Upper lobe of left lung (tissue), 6 donors: ENCODE measurements at regions not wholly inside any gene's neighbourhood (a gene's known extent, or its start where the extent isn't known, plus 50 kb on each side); places are given as distances from the start of the nearest gene placed in this dataset.

Source experiments
- ATAC-seq, 2 donors: fragments of 200-7000 bp; cut with Tn5 transposase; one replicate each; pipeline ENCODE4 v1.9.1; 2022; ENCODE audit warnings: mild to moderate bottlenecking in 2 of 2, moderate library complexity in 2 of 2; ENCODE audit not compliant: low FRiP score in 2 of 2
- DNase-seq, 2 donors: peaks; one replicate each; pipeline ENCODE4 v3.0.0-alpha.2; 2019 to 2020
- H3K27ac ChIP-seq, 4 donors: fragments of 200-600 bp; sonication (generic); one replicate each; pipeline ENCODE4 v1.5.1; 2016 to 2019
- H3K27me3 ChIP-seq, 4 donors: fragments of 200-600 bp; sonication (generic); one replicate each; pipeline ENCODE4 v1.5.1; 2017 to 2019
- H3K36me3 ChIP-seq, 4 donors: fragments of 200-600 bp; sonication (generic); one replicate each; pipeline ENCODE4 v1.5.1; 2016 to 2019
- H3K4me1 ChIP-seq, 4 donors: fragments of 200-600 bp; sonication (generic); one replicate each; pipeline ENCODE4 v1.5.1; 2018 to 2019
- H3K4me3 ChIP-seq, 4 donors: fragments of 200-600 bp; sonication (generic); one replicate each; pipeline ENCODE4 v1.5.1; 2017 to 2019; ENCODE audit warnings: mild to moderate bottlenecking in 2 of 4, moderate library complexity in 1 of 4
- H3K9me3 ChIP-seq, 4 donors: fragments of 200-600 bp; sonication (generic); one replicate each; pipeline ENCODE4 v1.5.1; 2018 to 2019
- CTCF ChIP-seq, 6 experiments: fragments of 450-650 bp in 4 of 6; fragments of 200-600 bp in 2 of 6; sonication (generic) in 2 of 6; IDR thresholded peaks; one replicate each; pipeline ENCODE4 v1.5.1; 2016 to 2019; ENCODE audit warnings: antibody characterized with exemption in 6 of 6
- EP300 ChIP-seq, 4 donors: sonication (generic); formaldehyde crosslinking; IDR thresholded peaks; one replicate each; pipeline ENCODE4 v1.5.1; 2017; ENCODE audit warnings: antibody characterized with exemption in 4 of 4, control low read depth in 2 of 4
- POLR2A ChIP-seq, 4 donors: fragments of 450-650 bp; IDR thresholded peaks; one replicate each; pipeline ENCODE4 v1.5.1; 2016 to 2017; ENCODE audit warnings: antibody characterized with exemption in 4 of 4, mild to moderate bottlenecking in 2 of 4
- POLR2AphosphoS5 ChIP-seq, 2 donors: sonication (generic); formaldehyde crosslinking; IDR thresholded peaks; one replicate each; pipeline ENCODE4 v1.5.1; 2017; ENCODE audit warnings: antibody characterized with exemption in 2 of 2
- WGBS, 2 donors: methylation state at CpG; one replicate each; pipeline ENCODE4 v1.1.5; 2017 to 2018; 5-methylcytosine and 5-hydroxymethylcytosine counted together
- donor health status: DM: no; HTN: no; CAD: no; lungs with moderate emphysema.
- donor health status: DM: no; HTN: yes; CAD: no; lungs with severe emphysema.

GRCh38 chr12:102691773-102692555 is 211.6 kb upstream of the IGF1 start:
- Histone ChIP-seq H3K4me1 (no peaks in the 10 kb centered on the region), H3K4me3 (no peak overlapping the region), H3K27me3 (no peaks in the 10 kb centered on the region), H3K36me3 (no peaks in the 10 kb centered on the region), H3K9me3 (no peaks in the 10 kb centered on the region), H3K27ac (no peak overlapping the region)
- no peak for TF ChIP-seq EP300 (IDR thresholded peaks at IDR 0.05)
- no peak for TF ChIP-seq CTCF (IDR thresholded peaks at IDR 0.05)
- TF ChIP-seq POLR2A (IDR thresholded peaks at IDR 0.05) = no peak
- WGBS, 2 donors = 36 to 40% methylated on average over 1 of the region's 1 CpG
- no peak for DNase-seq
- ATAC-seq = no peak

GRCh38 chr12:102690253-102690652 is 209.9 kb upstream of the IGF1 start:
- TF ChIP-seq CTCF (IDR thresholded peaks at IDR 0.05) (no peak), POLR2AphosphoS5 (IDR thresholded peaks at IDR 0.05) (no peak)
- Histone ChIP-seq H3K4me3 (no peak overlapping the region), H3K9me3 (no peaks in the 10 kb centered on the region), H3K27ac (no peak overlapping the region), H3K4me1 (no peaks in the 10 kb centered on the region), H3K27me3 (no peaks in the 10 kb centered on the region), H3K36me3 (no peaks in the 10 kb centered on the region)
- DNase-seq (no peak), ATAC-seq (no peak)
- 71 to 80% methylated on average over 2 of the region's 2 CpGs for WGBS, 2 donors

GRCh38 chr12:102689701-102690100 is 209.3 kb upstream of the IGF1 start:
- WGBS, 2 donors = 87 to 90% methylated on average over 3 of the region's 3 CpGs
- no peak for DNase-seq
- Histone ChIP-seq H3K36me3 (no peaks in the 10 kb centered on the region), H3K4me3 (no peak overlapping the region), H3K9me3 (no peaks in the 10 kb centered on the region), H3K27me3 (no peaks in the 10 kb centered on the region), H3K4me1 (no peaks in the 10 kb centered on the region), H3K27ac (no peak overlapping the region)
- no peak for TF ChIP-seq CTCF (IDR thresholded peaks at IDR 0.05)
- TF ChIP-seq POLR2A (IDR thresholded peaks at IDR 0.05) = no peak
- no peak for TF ChIP-seq EP300 (IDR thresholded peaks at IDR 0.05)
- no peak for TF ChIP-seq POLR2AphosphoS5 (IDR thresholded peaks at IDR 0.05)
- ATAC-seq = no peak

GRCh38 chr12:102687523-102687922 is 207.2 kb upstream of the IGF1 start:
- TF ChIP-seq CTCF (IDR thresholded peaks at IDR 0.05) (no peak), POLR2AphosphoS5 (IDR thresholded peaks at IDR 0.05) (no peak), POLR2A (IDR thresholded peaks at IDR 0.05) (no peak), EP300 (IDR thresholded peaks at IDR 0.05) (no peak)
- Histone ChIP-seq H3K9me3 (no peaks in the 10 kb centered on the region), H3K27me3 (no peaks in the 10 kb centered on the region), H3K4me3 (no peak overlapping the region), H3K27ac (no peak overlapping the region), H3K36me3 (no peaks in the 10 kb centered on the region), H3K4me1 (no peaks in the 10 kb centered on the region)
- ATAC-seq (no peak), DNase-seq (no peak)
- 70 to 82% methylated on average over 1 of the region's 1 CpG for WGBS, 2 donors

- no peak for TF ChIP-seq CTCF (IDR thresholded peaks at IDR 0.05)
- TF ChIP-seq POLR2A (IDR thresholded peaks at IDR 0.05) = no peak
- TF ChIP-seq POLR2AphosphoS5 (IDR thresholded peaks at IDR 0.05) = no peak
- TF ChIP-seq EP300 (IDR thresholded peaks at IDR 0.05) = no peak
- Histone ChIP-seq H3K4me3 (no peak overlapping the region), H3K36me3 (no peaks in the 10 kb centered on the region), H3K27ac (no peak overlapping the region), H3K27me3 (no peaks in the 10 kb centered on the region), H3K9me3 (no peaks in the 10 kb centered on the region), H3K4me1 (no peaks in the 10 kb centered on the region)
- peak in 1 of 2 donors; percentile 35 for ATAC-seq
- DNase-seq = no peak
- WGBS, 2 donors = 91 to 92% methylated on average over 4 of the region's 4 CpGs
Measured at GRCh38 chr12:102685841-102686240, 205.5 kb upstream of the IGF1 start.
